Erythroblast (primary cell): ENCODE measurements at regions not wholly inside any gene's neighbourhood (a gene's known extent, or its start where the extent isn't known, plus 50 kb on each side); places are given as distances from the start of the nearest gene placed in this dataset.

Source experiments
- GATA1 ChIP-seq: IDR thresholded peaks from 2 replicates; pipeline ENCODE4 v1.6.1; 2011; ENCODE audit warnings: low read depth, mild to moderate bottlenecking, control low read depth, low read length, moderate library complexity
- POLR2A ChIP-seq: IDR thresholded peaks from 2 replicates; pipeline ENCODE4 v1.6.1; 2011; ENCODE audit warnings: mild to moderate bottlenecking, low read length

- TF ChIP-seq POLR2A (no peak), GATA1 (no peak)
These were observed 134.2 kb downstream of the DMRTA1 start for GRCh38 chr9:22580788-22581187.
